ENCODE measurements at regions not wholly inside any gene's neighbourhood (a gene's known extent, or its start where the extent isn't known, plus 50 kb on each side); places are given as distances from the start of the nearest gene placed in this dataset.

GRCh38 chr5:63570752-63571151 is 391.5 kb downstream of the HTR1A start:
- no peaks in the 10 kb centered on the region for H3K27me3 ChIP-seq
- no peak overlapping the region for H3K4me3 ChIP-seq
- no peaks in the 10 kb centered on the region for H3K9me3 ChIP-seq
- H3K36me3 ChIP-seq = no peaks in the 10 kb centered on the region
- in situ Hi-C loops (cut with MboI; ENCODE audit: low sequenced_read_pairs in 4 of 4) = no loop called here
- ATAC-seq = no peak
- TF ChIP-seq, protein P1, sequence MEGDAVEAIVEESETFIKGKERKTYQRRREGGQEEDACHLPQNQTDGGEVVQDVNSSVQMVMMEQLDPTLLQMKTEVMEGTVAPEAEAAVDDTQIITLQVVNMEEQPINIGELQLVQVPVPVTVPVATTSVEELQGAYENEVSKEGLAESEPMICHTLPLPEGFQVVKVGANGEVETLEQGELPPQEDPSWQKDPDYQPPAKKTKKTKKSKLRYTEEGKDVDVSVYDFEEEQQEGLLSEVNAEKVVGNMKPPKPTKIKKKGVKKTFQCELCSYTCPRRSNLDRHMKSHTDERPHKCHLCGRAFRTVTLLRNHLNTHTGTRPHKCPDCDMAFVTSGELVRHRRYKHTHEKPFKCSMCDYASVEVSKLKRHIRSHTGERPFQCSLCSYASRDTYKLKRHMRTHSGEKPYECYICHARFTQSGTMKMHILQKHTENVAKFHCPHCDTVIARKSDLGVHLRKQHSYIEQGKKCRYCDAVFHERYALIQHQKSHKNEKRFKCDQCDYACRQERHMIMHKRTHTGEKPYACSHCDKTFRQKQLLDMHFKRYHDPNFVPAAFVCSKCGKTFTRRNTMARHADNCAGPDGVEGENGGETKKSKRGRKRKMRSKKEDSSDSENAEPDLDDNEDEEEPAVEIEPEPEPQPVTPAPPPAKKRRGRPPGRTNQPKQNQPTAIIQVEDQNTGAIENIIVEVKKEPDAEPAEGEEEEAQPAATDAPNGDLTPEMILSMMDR (IDR thresholded peaks at IDR 0.05 in 4 of 5, conservative IDR thresholded peaks at IDR 0.05 in 1 of 5) = no peak
- TF ChIP-seq POLR2A (IDR thresholded peaks at IDR 0.05) = no peak
- DNase-seq = no peak
- no peaks in the 10 kb centered on the region for H3K4me1 ChIP-seq
- intact Hi-C loops (cut with DNase I; ENCODE audit: low total_unique reads) = no loop called here
- no peak overlapping the region for H3K27ac ChIP-seq

- no peaks in the 10 kb centered on the region for H3K36me3 ChIP-seq
- H3K9me3 ChIP-seq = no peaks in the 10 kb centered on the region
- no peak for DNase-seq
- H3K4me1 ChIP-seq = no peaks in the 10 kb centered on the region
- in situ Hi-C loops (cut with MboI; ENCODE audit: low sequenced_read_pairs in 4 of 4) (no loop called here), intact Hi-C loops (cut with DNase I; ENCODE audit: low total_unique reads) (no loop called here)
- no peak overlapping the region for H3K27ac ChIP-seq
- TF ChIP-seq, protein P1 (IDR thresholded peaks at IDR 0.05 in 4 of 5, conservative IDR thresholded peaks at IDR 0.05 in 1 of 5) = no peak
- no peak for TF ChIP-seq POLR2A (IDR thresholded peaks at IDR 0.05)
- H3K4me3 ChIP-seq = no peak overlapping the region
- ATAC-seq = no peak
- H3K27me3 ChIP-seq = no peaks in the 10 kb centered on the region
These were observed 397.5 kb downstream of the HTR1A start for GRCh38 chr5:63564789-63565188.

DNA sequence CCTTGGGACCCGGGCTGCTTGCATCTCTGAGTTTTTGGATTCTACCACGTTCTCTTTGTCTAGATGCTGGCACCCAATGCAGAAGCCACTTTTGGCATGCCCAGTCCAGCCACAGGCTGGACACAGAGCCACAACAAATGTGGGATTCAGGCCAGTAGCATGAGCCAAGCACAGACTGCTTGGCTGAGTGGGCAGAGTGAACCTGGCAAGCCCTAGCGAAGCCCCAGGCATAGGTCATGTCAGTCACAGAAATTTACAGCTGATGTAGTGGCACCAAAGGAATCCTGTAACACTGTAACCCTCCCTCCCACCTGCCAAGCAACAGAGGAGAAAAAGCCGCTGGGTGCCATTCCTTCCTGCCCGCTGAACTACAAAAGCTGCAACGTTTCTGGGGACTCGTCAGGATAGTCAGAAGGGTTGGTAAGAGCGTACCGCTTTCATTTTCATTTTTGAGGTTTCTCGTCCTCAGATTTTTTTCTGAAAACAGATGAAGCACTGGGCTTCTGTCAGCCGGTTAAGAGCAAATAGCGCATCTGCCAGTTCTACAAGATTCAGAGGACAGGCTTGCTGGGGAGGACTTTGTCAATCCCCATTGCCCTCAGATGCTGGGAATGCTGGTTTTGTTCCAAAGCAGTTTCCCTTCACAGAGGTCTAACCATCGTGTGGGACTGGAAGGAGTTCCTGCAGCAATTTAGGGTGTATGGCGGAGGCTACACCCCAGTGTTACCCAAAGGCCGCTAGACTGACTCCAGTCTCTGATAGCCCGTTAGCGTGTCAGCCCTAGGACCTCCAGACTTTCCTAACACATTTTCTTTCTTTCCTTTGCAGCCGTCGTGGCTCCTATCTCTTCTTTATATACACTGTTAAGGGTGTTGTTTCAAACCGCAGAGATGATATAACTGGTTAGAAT is 399.0 kb downstream of the HTR1A start:
- TF ChIP-seq, protein P1 (IDR thresholded peaks at IDR 0.05 in 4 of 5, conservative IDR thresholded peaks at IDR 0.05 in 1 of 5) = no peak
- no peak for TF ChIP-seq POLR2A (IDR thresholded peaks at IDR 0.05)
- intact Hi-C loops (cut with DNase I; ENCODE audit: low total_unique reads) (no loop called here), in situ Hi-C loops (cut with MboI; ENCODE audit: low sequenced_read_pairs in 4 of 4) (no loop called here)
- ATAC-seq (no peak), DNase-seq (no peak)
- Histone ChIP-seq H3K27me3 (no peaks in the 10 kb centered on the region), H3K27ac (no peak overlapping the region), H3K36me3 (no peaks in the 10 kb centered on the region), H3K9me3 (no peaks in the 10 kb centered on the region), H3K4me3 (no peak overlapping the region), H3K4me1 (no peaks in the 10 kb centered on the region)

- ATAC-seq (no peak), DNase-seq (no peak)
- Histone ChIP-seq H3K4me1 (no peaks in the 10 kb centered on the region), H3K27ac (no peak overlapping the region), H3K9me3 (no peaks in the 10 kb centered on the region), H3K27me3 (no peaks in the 10 kb centered on the region), H3K36me3 (no peaks in the 10 kb centered on the region), H3K4me3 (no peak overlapping the region)
- intact Hi-C loops (cut with DNase I; ENCODE audit: low total_unique reads) (no loop called here), in situ Hi-C loops (cut with MboI; ENCODE audit: low sequenced_read_pairs in 4 of 4) (no loop called here)
- TF ChIP-seq POLR2A (IDR thresholded peaks at IDR 0.05) = no peak
- TF ChIP-seq, protein P1 (IDR thresholded peaks at IDR 0.05 in 4 of 5, conservative IDR thresholded peaks at IDR 0.05 in 1 of 5) = no peak
These were observed 406.4 kb downstream of the HTR1A start for GRCh38 chr5:63555874-63556273.
